H1 (cell line): ENCODE measurements at regions not wholly inside any gene's neighbourhood (a gene's known extent, or its start where the extent isn't known, plus 50 kb on each side); places are given as distances from the start of the nearest gene placed in this dataset.

Experiments
- CTCF ChIA-PET: fragments of 300-600 bp; sonication (Branson Sonifier 250); formaldehyde crosslinking; loops from one replicate; lab custom pipeline; 2021; ENCODE audit not compliant: partially characterized antibody; lab: Charles Lee
- POLR2A ChIA-PET: fragments of 300-600 bp; sonication (Branson Sonifier 250); formaldehyde crosslinking; loops from one replicate; lab custom pipeline; 2021; ENCODE audit warnings: inconsistent platforms; ENCODE audit not compliant: partially characterized antibody; lab: Charles Lee
- DNase-seq, 2 experiments: peaks; one replicate each; pipeline versions ENCODE4 v3.0.0 to v3.0.0-alpha.2; 2010 to 2022; ENCODE audit warnings: low spot score in 2 of 2, low read depth in 1 of 2, mixed read lengths in 1 of 2
- FAIRE-seq: peaks from 2 replicates; lab custom pipeline; 2011; peaks lifted over from hg19 to GRCh38; lab: Jason Lieb, UNC
- H2AFZ ChIP-seq: 2 replicates; pipeline ENCODE4 v1.8.1; 2012; ENCODE audit warnings: low read length, inconsistent platforms
- H2AK5ac ChIP-seq: 2 replicates; pipeline ENCODE4 v1.6.1; 2013; ENCODE audit warnings: low read depth, low read length
- H2BK120ac ChIP-seq: replicated peaks from 2 replicates; pipeline ENCODE3; 2013; ENCODE audit warnings: low read depth, low read length, inconsistent platforms
- H2BK12ac ChIP-seq: 2 replicates; pipeline ENCODE4 v1.6.1; 2013; ENCODE audit warnings: low read depth, low read length
- H2BK15ac ChIP-seq: 2 replicates; pipeline ENCODE4 v1.6.1; 2013; ENCODE audit warnings: low read length
- H2BK20ac ChIP-seq: 2 replicates; pipeline ENCODE4 v1.6.1; 2013; ENCODE audit warnings: low read length
- H2BK5ac ChIP-seq: 2 replicates; pipeline ENCODE4 v1.6.1; 2013; ENCODE audit warnings: low read depth, low read length
- H3K14ac ChIP-seq: 2 replicates; pipeline ENCODE4 v1.6.1; 2013; ENCODE audit warnings: inconsistent platforms; ENCODE audit not compliant: insufficient read length
- H3K18ac ChIP-seq: 2 replicates; pipeline ENCODE4 v1.6.1; 2013; ENCODE audit warnings: low read length; ENCODE audit errors: extremely low read depth
- H3K23ac ChIP-seq: 2 replicates; pipeline ENCODE4 v1.6.1; 2013; ENCODE audit warnings: inconsistent platforms; ENCODE audit not compliant: insufficient read length
- H3K23me2 ChIP-seq: 2 replicates; pipeline ENCODE4 v1.6.1; 2013; ENCODE audit warnings: low read depth, low read length
- H3K27ac ChIP-seq: 2 replicates; pipeline ENCODE4 v1.6.1; 2011; ENCODE audit warnings: low read depth, low read length, inconsistent platforms
- H3K27me3 ChIP-seq, 4 experiments: replicated peaks in 1 of 4; 1 replicate in 1 of 4; 2 replicates in 3 of 4; pipeline versions ENCODE4 v1.6.1 to v1.8.1; 2011 to 2013; ENCODE audit warnings: low read length in 3 of 4, mild to moderate bottlenecking in 3 of 4, inconsistent platforms in 2 of 4, mixed read lengths in 2 of 4, moderate library complexity in 1 of 4; ENCODE audit not compliant: control insufficient read depth in 3 of 4, insufficient read depth in 3 of 4; ENCODE audit errors: extremely low read depth in 1 of 4
- H3K36me3 ChIP-seq, 4 experiments: 2 replicates each; pipeline versions ENCODE4 v1.6.1 to v1.8.1; 2011 to 2013; ENCODE audit warnings: mild to moderate bottlenecking in 4 of 4, low read length in 3 of 4, moderate library complexity in 2 of 4, control low read depth in 1 of 4, inconsistent platforms in 1 of 4; ENCODE audit not compliant: insufficient read depth in 4 of 4, control insufficient read depth in 2 of 4
- H3K4ac ChIP-seq: replicated peaks from 2 replicates; pipeline ENCODE3; 2013; ENCODE audit warnings: low read length, low read depth, mixed read lengths, inconsistent platforms; ENCODE audit not compliant: insufficient read length
- H3K4me1 ChIP-seq, 4 experiments: replicated peaks in 1 of 4; 1 replicate in 1 of 4; 2 replicates in 3 of 4; pipeline versions ENCODE4 v1.6.1 to v1.8.1; 2011 to 2013; ENCODE audit warnings: low read length in 3 of 4, inconsistent platforms in 2 of 4, mixed read lengths in 1 of 4; ENCODE audit not compliant: insufficient read depth in 4 of 4, control insufficient read depth in 3 of 4
- H3K4me2 ChIP-seq, 2 experiments: 2 replicates each; pipeline versions ENCODE4 v1.6.1 to v1.8.1; 2011 to 2013; ENCODE audit warnings: low read depth in 2 of 2, low read length in 2 of 2, control low read depth in 1 of 2, inconsistent platforms in 1 of 2, mild to moderate bottlenecking in 1 of 2; ENCODE audit not compliant: insufficient read depth in 1 of 2
- H3K4me3 ChIP-seq, 4 experiments: fragments of 200-600, 300-600 bp in 1 of 4; sonication (generic), shearing (Covaris generic), sonication (Bioruptor Twin) in 1 of 4; 2 replicates each; pipeline versions ENCODE4 v1.5.1 to v1.8.1; 2011 to 2016; ENCODE audit warnings: low read length in 4 of 4, low read depth in 3 of 4, control low read depth in 2 of 4, inconsistent platforms in 2 of 4, mild to moderate bottlenecking in 2 of 4, mixed read lengths in 1 of 4, moderate library complexity in 1 of 4; ENCODE audit not compliant: insufficient read depth in 2 of 4; ENCODE audit errors: extremely low read depth in 1 of 4
- H3K56ac ChIP-seq: replicated peaks from 2 replicates; pipeline ENCODE3; 2013; ENCODE audit warnings: low read depth, mild to moderate bottlenecking, mixed read lengths, low read length, inconsistent platforms; ENCODE audit not compliant: insufficient read length
- H3K79me1 ChIP-seq: 2 replicates; pipeline ENCODE4 v1.6.1; 2013; ENCODE audit warnings: low read depth, low read length, control low read depth
- H3K79me2 ChIP-seq, 2 experiments: 2 replicates each; pipeline versions ENCODE4 v1.6.1 to v1.8.1; 2012 to 2013; ENCODE audit warnings: low read length in 2 of 2, mild to moderate bottlenecking in 2 of 2, inconsistent platforms in 1 of 2; ENCODE audit not compliant: insufficient read depth in 2 of 2, control insufficient read depth in 1 of 2
- H3K9ac ChIP-seq, 4 experiments: replicated peaks in 1 of 4; 1 replicate in 1 of 4; 2 replicates in 3 of 4; pipeline versions ENCODE4 v1.6.1 to v1.8.1; 2011 to 2013; ENCODE audit warnings: low read depth in 3 of 4, low read length in 3 of 4, control low read depth in 2 of 4, mild to moderate bottlenecking in 2 of 4, moderate library complexity in 2 of 4, inconsistent platforms in 1 of 4; ENCODE audit errors: extremely low read depth in 1 of 4
- H3K9me3 ChIP-seq, 2 experiments: 2 replicates each; pipeline versions ENCODE4 v1.6.1 to v1.8.1; 2012 to 2013; ENCODE audit warnings: mild to moderate bottlenecking in 2 of 2, moderate library complexity in 2 of 2, control low read depth in 1 of 2, inconsistent platforms in 1 of 2, low read depth in 1 of 2, low read length in 1 of 2, mixed read lengths in 1 of 2; ENCODE audit not compliant: insufficient read depth in 2 of 2
- H4K20me1 ChIP-seq, 2 experiments: replicated peaks in 1 of 2; 2 replicates each; pipeline versions ENCODE3 to v1.8.1; 2011 to 2013; ENCODE audit warnings: inconsistent platforms in 2 of 2, low read length in 2 of 2, mild to moderate bottlenecking in 1 of 2; ENCODE audit not compliant: insufficient read depth in 2 of 2, control insufficient read depth in 1 of 2
- H4K5ac ChIP-seq: 2 replicates; pipeline ENCODE4 v1.6.1; 2013; ENCODE audit warnings: low read length, low read depth, mixed read lengths, inconsistent platforms; ENCODE audit not compliant: insufficient read length
- H4K8ac ChIP-seq: 2 replicates; pipeline ENCODE4 v1.8.0; 2013; ENCODE audit warnings: mild to moderate bottlenecking, moderate library complexity, low read length, inconsistent platforms; ENCODE audit not compliant: insufficient read depth; ENCODE audit errors: extremely low read depth
- H4K91ac ChIP-seq: replicated peaks from 2 replicates; pipeline ENCODE3; 2013; ENCODE audit warnings: low read length, mixed read lengths, inconsistent platforms; ENCODE audit not compliant: insufficient read length
- ASH2L ChIP-seq: fragments of 200-600, 300-600 bp; sonication (generic); IDR thresholded peaks from one replicate; pipeline ENCODE4 v1.7.1; 2017; ENCODE audit warnings: low read length
- CBX8 ChIP-seq: fragments of 300-800, 300-1000 bp; sonication (generic); IDR thresholded peaks from 2 replicates; pipeline ENCODE4 v1.7.1; 2016; ENCODE audit warnings: low read depth, low read length, borderline replicate concordance
- CEBPB ChIP-seq: IDR thresholded peaks from 2 replicates; pipeline ENCODE4 v1.6.1; 2012; ENCODE audit warnings: low read depth, low read length
- CTBP2 ChIP-seq: IDR thresholded peaks from 2 replicates; pipeline ENCODE4 v1.7.0; 2011; ENCODE audit warnings: borderline replicate concordance, mild to moderate bottlenecking, moderate library complexity, mixed read lengths, low read length; ENCODE audit not compliant: insufficient read depth, insufficient read length
- SIRT6 ChIP-seq: IDR thresholded peaks from one replicate; pipeline ENCODE4 v1.7.1; 2012; ENCODE audit warnings: low read length, inconsistent platforms
- WGBS, 2 experiments: shearing (Covaris generic) in 1 of 2; methylation state at CpG; one replicate each; pipeline versions ENCODE4 v1.1.6 to v1.1.7; 2013 to 2015; ENCODE audit warnings: low lambda C conversion rate in 2 of 2, mixed read lengths in 2 of 2, inconsistent platforms in 1 of 2, low coverage in 1 of 2, missing lambda C conversion rate in 1 of 2; ENCODE audit not compliant: insufficient replicate concordance in 2 of 2, insufficient coverage in 1 of 2, insufficient read length in 1 of 2; ENCODE audit errors: extremely low coverage in 1 of 2, missing lambda C conversion rate in 1 of 2; 5-methylcytosine and 5-hydroxymethylcytosine counted together

DNA sequence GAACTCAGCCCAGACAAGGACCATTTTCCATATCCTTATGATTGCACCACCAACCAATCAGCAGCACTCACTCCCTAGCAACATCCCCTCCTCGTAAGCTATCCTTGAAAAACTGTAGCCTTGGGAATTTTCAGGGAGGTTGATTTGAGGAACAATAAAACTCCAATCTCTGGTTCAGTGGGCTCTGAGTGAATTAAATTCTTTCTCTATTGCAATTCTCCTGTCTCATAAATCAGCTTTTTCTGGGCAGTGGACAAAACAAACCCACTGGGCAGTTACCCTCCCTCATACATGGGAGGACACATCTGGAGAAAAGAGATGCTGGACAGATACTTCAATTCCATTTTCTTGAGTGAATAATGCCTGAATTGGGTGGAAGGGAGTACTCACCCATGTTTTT, 115.4 kb upstream of the STXBP5 start:
- H2BK15ac ChIP-seq: no peak overlapping the region
- no peak for FAIRE-seq
- H3K56ac ChIP-seq: no peak overlapping the region
- no peak overlapping the region for H3K4me2 ChIP-seq
- DNase-seq: no peak
- H3K4me3 ChIP-seq: no peak overlapping the region
- no peak overlapping the region for H4K91ac ChIP-seq
- no peak overlapping the region for H2BK5ac ChIP-seq
- H2BK120ac ChIP-seq: no peak overlapping the region
- no peaks in the 10 kb centered on the region for H3K23me2 ChIP-seq
- no peak overlapping the region for H3K4ac ChIP-seq
- H2AFZ ChIP-seq: no peak overlapping the region
- H3K27me3 ChIP-seq: no peaks in the 10 kb centered on the region
- 88% methylated on average over 1 of the region's 1 CpG; no CpG with 5 or more reads in 1 of the 2 experiments for WGBS, 2 experiments
- TF ChIP-seq CTBP2: no peak
- TF ChIP-seq ASH2L: no peak
- TF ChIP-seq CBX8: no peak
- TF ChIP-seq CEBPB: no peak
- no peak for TF ChIP-seq SIRT6
- TF ChIP-seq, all 59 proteins: peak for 0
- H3K36me3 ChIP-seq: no peaks in the 10 kb centered on the region
- H3K14ac ChIP-seq: no peak overlapping the region
- no peak overlapping the region for H4K5ac ChIP-seq
- H3K79me1 ChIP-seq: no peaks in the 10 kb centered on the region
- CTCF ChIA-PET: interaction anchor here (0.9 kb wide), 1 partner anchor 11 kb away, joined by 4 read pairs; no protein-coding TSS in a partner anchor
- no peaks in the 10 kb centered on the region for H4K20me1 ChIP-seq
- H3K18ac ChIP-seq: no peak overlapping the region
- H3K27ac ChIP-seq: no peak overlapping the region
- no peaks in the 10 kb centered on the region for H3K79me2 ChIP-seq
- H2AK5ac ChIP-seq: no peak overlapping the region
- no peak overlapping the region for H2BK20ac ChIP-seq
- H3K23ac ChIP-seq: no peak overlapping the region
- POLR2A ChIA-PET: no interaction called here
- no peak overlapping the region for H4K8ac ChIP-seq
- no peak overlapping the region for H2BK12ac ChIP-seq
- H3K9ac ChIP-seq: no peak overlapping the region
- no peaks in the 10 kb centered on the region for H3K4me1 ChIP-seq
- no peaks in the 10 kb centered on the region for H3K9me3 ChIP-seq
